Nephron progenitor cell (in vitro differentiated cells): ENCODE measurements at regions not wholly inside any gene's neighbourhood (a gene's known extent, or its start where the extent isn't known, plus 50 kb on each side); places are given as distances from the start of the nearest gene placed in this dataset.
A peak's percentile ranks its signal among the peaks of the same experiment; 100 is the strongest.

Experiments
- DNase-seq: peaks from one replicate; pipeline ENCODE4 v3.0.0; 2021
- H3K27ac Mint-ChIP-seq: 2 replicates; pipeline ENCODE4 v1.8.0; 2021; ENCODE audit warnings: mild to moderate bottlenecking, moderate library complexity, mixed read lengths
- H3K27me3 Mint-ChIP-seq: 2 replicates; pipeline ENCODE4 v1.8.0; 2021; ENCODE audit warnings: mild to moderate bottlenecking, low read depth, mixed read lengths; ENCODE audit not compliant: poor library complexity
- H3K36me3 Mint-ChIP-seq: 2 replicates; pipeline ENCODE4 v1.8.0; 2021; ENCODE audit warnings: low read depth, mixed read lengths
- H3K4me1 Mint-ChIP-seq: 2 replicates; pipeline ENCODE4 v1.8.0; 2021; ENCODE audit warnings: mixed read lengths
- H3K4me3 Mint-ChIP-seq: 2 replicates; pipeline ENCODE4 v1.8.0; 2021; ENCODE audit warnings: mild to moderate bottlenecking, moderate library complexity, mixed read lengths
- H3K9me3 Mint-ChIP-seq: 2 replicates; pipeline ENCODE4 v1.8.0; 2021; ENCODE audit warnings: mild to moderate bottlenecking, moderate library complexity, mixed read lengths
- TF ChIP-seq, protein P1 (sequence below): fragments of 200-600 bp; sonication (generic); IDR thresholded peaks from 2 replicates; pipeline ENCODE4 v1.5.0; 2021; ENCODE audit warnings: antibody characterized with exemption

DNA sequence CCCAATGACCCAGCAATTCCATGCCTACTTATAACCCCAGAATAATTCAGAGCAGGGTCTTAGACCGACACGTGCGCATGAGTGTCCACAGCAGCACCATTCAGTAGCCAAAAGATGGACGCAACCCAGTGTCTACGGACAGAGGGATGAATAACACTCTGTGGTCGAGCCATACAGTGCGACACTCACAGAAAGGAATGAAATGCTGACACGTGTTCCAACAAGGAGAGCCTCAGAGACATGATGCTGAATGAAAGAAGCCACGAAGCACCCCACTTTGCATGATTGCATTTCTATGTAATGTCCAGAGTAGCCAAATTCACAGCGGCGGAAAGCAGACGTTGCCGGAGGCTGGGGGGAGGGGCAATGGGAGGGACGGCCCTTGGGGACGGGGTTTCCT lies 134.4 kb downstream of the CTTN start:
- TF ChIP-seq, protein P1, sequence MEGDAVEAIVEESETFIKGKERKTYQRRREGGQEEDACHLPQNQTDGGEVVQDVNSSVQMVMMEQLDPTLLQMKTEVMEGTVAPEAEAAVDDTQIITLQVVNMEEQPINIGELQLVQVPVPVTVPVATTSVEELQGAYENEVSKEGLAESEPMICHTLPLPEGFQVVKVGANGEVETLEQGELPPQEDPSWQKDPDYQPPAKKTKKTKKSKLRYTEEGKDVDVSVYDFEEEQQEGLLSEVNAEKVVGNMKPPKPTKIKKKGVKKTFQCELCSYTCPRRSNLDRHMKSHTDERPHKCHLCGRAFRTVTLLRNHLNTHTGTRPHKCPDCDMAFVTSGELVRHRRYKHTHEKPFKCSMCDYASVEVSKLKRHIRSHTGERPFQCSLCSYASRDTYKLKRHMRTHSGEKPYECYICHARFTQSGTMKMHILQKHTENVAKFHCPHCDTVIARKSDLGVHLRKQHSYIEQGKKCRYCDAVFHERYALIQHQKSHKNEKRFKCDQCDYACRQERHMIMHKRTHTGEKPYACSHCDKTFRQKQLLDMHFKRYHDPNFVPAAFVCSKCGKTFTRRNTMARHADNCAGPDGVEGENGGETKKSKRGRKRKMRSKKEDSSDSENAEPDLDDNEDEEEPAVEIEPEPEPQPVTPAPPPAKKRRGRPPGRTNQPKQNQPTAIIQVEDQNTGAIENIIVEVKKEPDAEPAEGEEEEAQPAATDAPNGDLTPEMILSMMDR, result no peak
- peaks cover 4% of the 10 kb centered on the region for H3K9me3 Mint-ChIP-seq
- no peak for DNase-seq
- no peak overlapping the region for H3K27ac Mint-ChIP-seq
- peaks cover 10% of the 10 kb centered on the region for H3K4me1 Mint-ChIP-seq
- peaks cover 3% of the 10 kb centered on the region for H3K27me3 Mint-ChIP-seq
- H3K4me3 Mint-ChIP-seq, result no peak overlapping the region
- H3K36me3 Mint-ChIP-seq, result no peaks in the 10 kb centered on the region

DNA sequence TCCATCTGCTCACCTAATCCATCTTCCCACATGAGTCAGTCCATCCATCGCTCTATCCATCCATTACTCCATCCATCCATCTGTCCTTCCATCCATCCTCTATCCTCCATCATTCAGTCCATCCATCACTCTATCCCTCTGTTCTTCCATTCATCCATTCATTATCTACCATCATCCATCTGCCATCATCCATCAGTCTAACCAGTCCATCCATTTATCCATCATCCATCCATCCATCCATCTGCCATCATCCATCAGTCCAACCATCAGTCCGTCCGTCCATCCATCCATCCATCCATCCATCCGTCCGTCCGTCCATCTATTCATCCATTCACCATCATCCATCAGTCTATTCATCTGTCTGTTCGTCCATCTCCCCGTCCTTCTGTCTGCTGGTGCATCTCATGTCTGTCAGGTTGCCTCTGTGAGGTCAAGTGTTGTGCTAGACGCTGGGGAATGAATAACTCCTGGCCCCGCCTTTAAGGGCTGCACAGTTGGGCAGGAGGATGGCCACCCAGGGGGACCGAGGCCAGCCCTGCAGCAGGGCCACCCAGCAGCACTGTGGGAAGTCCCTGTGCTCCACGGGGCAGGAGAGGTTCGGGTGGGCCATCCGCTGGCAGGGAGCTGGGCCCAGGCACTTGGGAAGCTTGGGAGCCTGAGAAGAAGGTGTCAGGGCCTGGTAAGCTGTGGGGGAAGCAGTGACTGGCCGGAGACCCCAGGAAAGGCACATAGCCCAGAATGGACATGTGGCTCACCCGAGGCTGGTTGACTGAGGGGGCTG lies 137.1 kb downstream of the CTTN start:
- Mint-ChIP-seq H3K27ac (no peak overlapping the region), H3K27me3 (peaks cover 7% of the 10 kb centered on the region), H3K9me3 (peaks cover 4% of the 10 kb centered on the region), H3K4me1 (peaks cover 23% of the 10 kb centered on the region), H3K36me3 (no peaks in the 10 kb centered on the region), H3K4me3 (no peak overlapping the region)
- TF ChIP-seq, protein P1, result no peak
- no peak for DNase-seq

DNA sequence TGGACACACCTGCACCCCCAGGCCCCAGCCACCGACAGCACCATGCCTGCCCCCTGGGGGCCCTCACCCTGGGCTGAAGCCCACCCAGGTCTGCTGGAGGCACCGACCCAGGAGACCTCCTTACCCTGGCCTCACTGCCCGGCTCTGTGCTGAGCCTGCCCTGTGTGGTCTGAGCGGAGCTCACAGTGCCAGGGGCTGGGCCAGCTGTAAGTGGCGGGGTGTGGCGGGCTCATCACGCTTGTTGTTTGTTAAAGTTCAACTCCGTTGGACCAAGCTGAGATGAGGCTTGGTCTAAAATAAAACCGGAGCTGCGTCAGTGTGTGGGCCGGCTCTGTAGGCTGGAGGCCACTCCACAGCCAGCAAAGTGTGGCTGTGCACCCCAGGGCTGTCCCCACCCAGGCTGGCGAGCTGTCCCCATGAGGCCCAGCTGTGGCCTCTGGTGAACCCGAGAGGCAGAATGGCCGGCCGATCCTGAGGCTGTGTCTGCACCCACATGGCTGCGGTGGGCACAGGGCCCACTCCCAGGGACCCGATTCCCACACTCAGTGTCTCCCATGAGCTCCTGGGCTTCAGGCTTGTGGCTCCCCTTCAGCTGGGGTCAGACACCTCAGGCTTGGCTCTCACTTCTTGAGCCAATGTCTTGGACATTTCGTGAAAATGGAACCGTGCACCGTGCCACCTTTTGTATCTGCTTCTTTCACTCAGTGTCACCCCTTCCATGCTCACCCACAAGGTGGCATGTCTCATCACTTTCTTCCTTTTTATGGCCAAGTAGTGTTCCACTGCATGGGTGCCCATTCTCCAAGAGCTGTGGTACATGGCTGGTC lies 137.9 kb downstream of the CTTN start:
- H3K36me3 Mint-ChIP-seq, result no peaks in the 10 kb centered on the region
- H3K4me1 Mint-ChIP-seq, result peaks cover 30% of the 10 kb centered on the region
- TF ChIP-seq, protein P1, result no peak
- H3K27me3 Mint-ChIP-seq, result peaks cover 10% of the 10 kb centered on the region
- no peak for DNase-seq
- H3K9me3 Mint-ChIP-seq, result peaks cover 4% of the 10 kb centered on the region
- H3K4me3 Mint-ChIP-seq, result no peak overlapping the region
- H3K27ac Mint-ChIP-seq, result peak overlapping the region; percentile 93

DNA sequence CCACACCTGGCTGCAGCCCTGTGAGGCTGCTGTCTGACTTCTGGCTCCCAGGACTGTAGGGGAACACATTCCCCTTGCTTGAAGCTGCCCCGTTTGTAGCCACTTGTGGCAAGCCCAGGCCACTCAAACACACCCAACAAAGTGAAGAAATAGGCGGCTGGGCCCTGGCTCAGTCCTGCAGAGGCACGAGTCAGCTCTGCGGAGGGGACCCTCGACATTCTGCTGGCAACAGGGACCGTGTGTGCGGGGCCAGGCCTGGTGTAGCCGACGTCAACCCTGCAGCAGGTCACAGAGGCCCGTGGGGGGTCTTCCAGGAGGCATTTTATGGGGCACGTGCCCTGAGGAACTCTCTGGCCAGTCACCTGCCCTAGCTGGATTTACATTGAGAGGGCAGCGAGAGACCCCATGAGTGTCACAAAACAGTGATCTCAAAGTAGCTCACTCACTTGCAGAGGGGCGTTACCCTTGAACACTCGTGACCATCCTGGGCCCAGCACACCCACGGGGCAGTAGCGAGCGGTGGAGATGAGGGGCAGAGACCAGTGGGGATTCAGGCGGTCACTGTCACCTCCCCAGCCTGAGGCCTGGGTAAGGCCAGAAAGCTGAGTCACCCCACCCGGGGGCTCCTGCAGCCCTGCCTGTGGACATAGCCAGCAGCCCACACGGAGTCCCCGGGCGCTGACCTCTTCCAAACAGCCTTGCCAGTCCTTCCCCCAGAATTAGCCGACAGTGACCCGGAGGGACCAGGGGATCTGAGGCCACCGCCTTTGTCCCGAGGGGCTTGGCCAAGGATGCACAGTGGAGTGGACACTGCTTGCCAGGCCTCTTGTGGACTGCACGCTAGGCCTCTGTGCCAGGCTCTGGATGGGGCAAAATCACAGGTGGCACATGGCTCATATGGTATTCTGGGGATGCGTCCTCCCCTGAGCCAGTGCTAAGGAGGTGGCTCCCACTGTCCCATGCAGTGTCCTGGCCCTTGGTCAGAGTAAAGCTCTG lies 139.5 kb downstream of the CTTN start:
- no peaks in the 10 kb centered on the region for H3K36me3 Mint-ChIP-seq
- no peak for DNase-seq
- no peak overlapping the region for H3K27ac Mint-ChIP-seq
- peaks cover 15% of the 10 kb centered on the region for H3K27me3 Mint-ChIP-seq
- H3K4me1 Mint-ChIP-seq, result peaks cover 25% of the 10 kb centered on the region
- H3K9me3 Mint-ChIP-seq, result peaks cover 4% of the 10 kb centered on the region
- no peak overlapping the region for H3K4me3 Mint-ChIP-seq
- TF ChIP-seq, protein P1, result no peak

DNA sequence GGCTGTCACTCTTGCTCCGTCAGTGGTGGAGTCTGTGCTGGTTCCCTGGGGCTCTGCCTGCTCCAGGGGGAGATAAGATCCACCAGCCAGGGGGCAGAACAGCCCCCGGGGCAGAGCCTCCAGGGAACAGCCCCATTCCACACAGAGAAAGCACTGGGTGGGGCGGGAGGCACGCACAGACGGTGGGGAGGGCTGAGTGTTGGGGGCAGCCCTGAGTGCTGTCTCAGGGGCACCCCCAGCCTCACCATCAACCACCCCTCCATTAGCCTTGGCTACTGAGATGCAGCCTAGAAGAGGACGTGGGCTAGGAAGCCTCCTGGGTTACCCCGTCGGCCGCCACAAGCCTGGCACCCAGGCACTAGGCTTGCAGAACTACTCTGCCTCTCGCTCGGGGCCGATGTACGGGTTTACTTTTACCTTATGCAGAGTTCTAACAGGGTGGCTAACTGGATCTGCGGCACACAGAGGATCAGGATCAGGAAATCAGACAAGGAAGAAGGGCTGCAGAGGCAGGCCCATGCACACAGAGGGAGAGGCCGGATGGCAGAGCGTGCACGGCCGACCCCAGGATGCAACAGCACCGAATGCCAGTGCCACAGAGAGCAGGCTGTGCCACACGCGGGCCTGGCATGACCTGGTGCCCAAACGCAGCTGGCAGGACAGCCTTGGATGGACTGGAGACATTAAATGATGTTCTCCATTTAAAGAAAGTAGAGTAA lies 140.5 kb downstream of the CTTN start:
- H3K27ac Mint-ChIP-seq, result no peak overlapping the region
- H3K4me1 Mint-ChIP-seq, result peaks cover 25% of the 10 kb centered on the region
- H3K4me3 Mint-ChIP-seq, result no peak overlapping the region
- H3K9me3 Mint-ChIP-seq, result peaks cover 4% of the 10 kb centered on the region
- peaks cover 13% of the 10 kb centered on the region for H3K27me3 Mint-ChIP-seq
- H3K36me3 Mint-ChIP-seq, result no peaks in the 10 kb centered on the region
- TF ChIP-seq, protein P1, result no peak
- no peak for DNase-seq
